ENCODE measurements at regions not wholly inside any gene's neighbourhood (a gene's known extent, or its start where the extent isn't known, plus 50 kb on each side); places are given as distances from the start of the nearest gene placed in this dataset.
"Not testable (repeated sequence)": the region's sequence is repeated elsewhere in the genome, so short reads cannot be mapped to it uniquely, and the experiment has no call there.

DNA sequence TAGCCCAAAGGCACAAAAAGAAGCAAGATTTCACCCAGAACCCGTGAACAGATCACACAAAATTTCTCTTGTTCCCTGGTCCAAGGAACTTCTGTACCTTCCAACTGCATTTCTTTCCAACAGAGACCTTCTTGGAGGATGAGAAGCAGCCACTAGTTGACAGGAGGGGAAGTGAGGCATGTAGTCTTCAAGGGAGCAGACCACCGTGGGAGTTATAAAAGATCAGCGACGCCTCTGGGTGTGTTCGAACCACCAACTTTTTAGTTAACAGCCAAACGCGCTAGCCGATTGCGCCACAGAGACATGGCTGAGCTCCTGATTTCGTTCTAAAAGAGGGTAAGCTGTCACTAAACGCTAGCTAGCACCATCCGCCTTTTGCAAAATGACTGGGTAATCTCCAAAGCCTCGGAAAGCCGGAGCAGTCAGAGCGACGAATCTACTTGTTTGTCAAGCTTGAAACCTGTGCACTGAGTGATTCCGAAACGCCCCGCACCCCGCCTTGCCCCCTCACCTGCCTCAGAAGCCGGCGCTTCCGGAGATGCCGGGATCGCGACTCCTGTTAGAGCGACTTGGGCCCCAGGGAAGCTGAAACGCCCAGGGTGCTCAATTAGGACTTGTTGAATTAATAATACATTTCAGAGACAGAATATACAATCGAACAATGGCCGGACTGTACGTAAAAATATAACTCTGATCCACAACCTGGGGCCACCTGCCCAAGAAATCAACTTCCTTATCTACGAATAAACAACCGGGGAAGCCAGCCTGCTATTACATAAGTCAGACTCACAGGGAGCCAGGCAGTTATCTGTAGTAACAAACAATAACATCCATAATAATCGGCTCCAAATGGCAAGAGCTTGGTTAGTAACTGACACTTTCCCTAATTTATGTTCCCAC lies 140.1 kb downstream of the FAM72C start:
- TF ChIP-seq, protein P1, sequence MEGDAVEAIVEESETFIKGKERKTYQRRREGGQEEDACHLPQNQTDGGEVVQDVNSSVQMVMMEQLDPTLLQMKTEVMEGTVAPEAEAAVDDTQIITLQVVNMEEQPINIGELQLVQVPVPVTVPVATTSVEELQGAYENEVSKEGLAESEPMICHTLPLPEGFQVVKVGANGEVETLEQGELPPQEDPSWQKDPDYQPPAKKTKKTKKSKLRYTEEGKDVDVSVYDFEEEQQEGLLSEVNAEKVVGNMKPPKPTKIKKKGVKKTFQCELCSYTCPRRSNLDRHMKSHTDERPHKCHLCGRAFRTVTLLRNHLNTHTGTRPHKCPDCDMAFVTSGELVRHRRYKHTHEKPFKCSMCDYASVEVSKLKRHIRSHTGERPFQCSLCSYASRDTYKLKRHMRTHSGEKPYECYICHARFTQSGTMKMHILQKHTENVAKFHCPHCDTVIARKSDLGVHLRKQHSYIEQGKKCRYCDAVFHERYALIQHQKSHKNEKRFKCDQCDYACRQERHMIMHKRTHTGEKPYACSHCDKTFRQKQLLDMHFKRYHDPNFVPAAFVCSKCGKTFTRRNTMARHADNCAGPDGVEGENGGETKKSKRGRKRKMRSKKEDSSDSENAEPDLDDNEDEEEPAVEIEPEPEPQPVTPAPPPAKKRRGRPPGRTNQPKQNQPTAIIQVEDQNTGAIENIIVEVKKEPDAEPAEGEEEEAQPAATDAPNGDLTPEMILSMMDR (conservative IDR thresholded peaks at IDR 0.05; ENCODE audit: low read depth in 2 of 2), result not testable (repeated sequence)
- not testable (repeated sequence) for TF ChIP-seq EZH2 (IDR thresholded peaks at IDR 0.05; ENCODE audit: low read depth, unreplicated experiment); REST (IDR thresholded peaks at IDR 0.05; ENCODE audit: unreplicated experiment); EZH2phosphoT487 (IDR thresholded peaks at IDR 0.05; ENCODE audit: unreplicated experiment); POLR2AphosphoS5 (IDR thresholded peaks at IDR 0.05; ENCODE audit: low read depth); ZNF114 (CRISPR knock-in tag; IDR thresholded peaks at IDR 0.05); STAT1 (IDR thresholded peaks at IDR 0.05; ENCODE audit: unreplicated experiment); CREB1 (CRISPR knock-in tag; IDR thresholded peaks at IDR 0.05; ENCODE audit: low read depth); ZNF462 (CRISPR knock-in tag; IDR thresholded peaks at IDR 0.05)
- TF ChIP-seq, protein P2, sequence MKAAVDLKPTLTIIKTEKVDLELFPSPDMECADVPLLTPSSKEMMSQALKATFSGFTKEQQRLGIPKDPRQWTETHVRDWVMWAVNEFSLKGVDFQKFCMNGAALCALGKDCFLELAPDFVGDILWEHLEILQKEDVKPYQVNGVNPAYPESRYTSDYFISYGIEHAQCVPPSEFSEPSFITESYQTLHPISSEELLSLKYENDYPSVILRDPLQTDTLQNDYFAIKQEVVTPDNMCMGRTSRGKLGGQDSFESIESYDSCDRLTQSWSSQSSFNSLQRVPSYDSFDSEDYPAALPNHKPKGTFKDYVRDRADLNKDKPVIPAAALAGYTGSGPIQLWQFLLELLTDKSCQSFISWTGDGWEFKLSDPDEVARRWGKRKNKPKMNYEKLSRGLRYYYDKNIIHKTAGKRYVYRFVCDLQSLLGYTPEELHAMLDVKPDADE (IDR thresholded peaks at IDR 0.05), result not testable (repeated sequence)

All from GM23338 (cell line).